Endothelial cell (in vitro differentiated cells): ENCODE measurements at regions not wholly inside any gene's neighbourhood (a gene's known extent, or its start where the extent isn't known, plus 50 kb on each side); places are given as distances from the start of the nearest gene placed in this dataset.

ENCODE experiments used
- DNase-seq: peaks from one replicate; pipeline ENCODE4 v3.0.0; 2021; ENCODE audit warnings: low spot score
- H3K27ac Mint-ChIP-seq: one replicate; pipeline ENCODE4 v1.8.0; 2021; ENCODE audit warnings: mixed read lengths, inconsistent platforms; ENCODE audit not compliant: unreplicated experiment
- H3K27me3 Mint-ChIP-seq: one replicate; pipeline ENCODE4 v1.8.0; 2021; ENCODE audit warnings: mild to moderate bottlenecking, moderate library complexity, mixed read lengths, inconsistent platforms; ENCODE audit not compliant: unreplicated experiment
- H3K36me3 Mint-ChIP-seq: one replicate; pipeline ENCODE4 v1.8.0; 2021; ENCODE audit warnings: mild to moderate bottlenecking, low read depth, mixed read lengths, inconsistent platforms; ENCODE audit not compliant: unreplicated experiment
- H3K4me1 Mint-ChIP-seq: one replicate; pipeline ENCODE4 v1.8.0; 2021; ENCODE audit warnings: mild to moderate bottlenecking, mixed read lengths, inconsistent platforms; ENCODE audit not compliant: unreplicated experiment
- H3K4me3 Mint-ChIP-seq: one replicate; pipeline ENCODE4 v1.8.0; 2021; ENCODE audit warnings: mild to moderate bottlenecking, mixed read lengths, inconsistent platforms; ENCODE audit not compliant: unreplicated experiment
- H3K9me3 Mint-ChIP-seq: one replicate; pipeline ENCODE4 v1.8.0; 2021; ENCODE audit warnings: mixed read lengths, inconsistent platforms; ENCODE audit not compliant: unreplicated experiment
- TF ChIP-seq, protein P1 (sequence below): fragments of 200-600 bp; sonication (generic); IDR thresholded peaks from one replicate; pipeline ENCODE4 v1.5.0; 2021; ENCODE audit warnings: antibody characterized with exemption; ENCODE audit not compliant: unreplicated experiment

DNA sequence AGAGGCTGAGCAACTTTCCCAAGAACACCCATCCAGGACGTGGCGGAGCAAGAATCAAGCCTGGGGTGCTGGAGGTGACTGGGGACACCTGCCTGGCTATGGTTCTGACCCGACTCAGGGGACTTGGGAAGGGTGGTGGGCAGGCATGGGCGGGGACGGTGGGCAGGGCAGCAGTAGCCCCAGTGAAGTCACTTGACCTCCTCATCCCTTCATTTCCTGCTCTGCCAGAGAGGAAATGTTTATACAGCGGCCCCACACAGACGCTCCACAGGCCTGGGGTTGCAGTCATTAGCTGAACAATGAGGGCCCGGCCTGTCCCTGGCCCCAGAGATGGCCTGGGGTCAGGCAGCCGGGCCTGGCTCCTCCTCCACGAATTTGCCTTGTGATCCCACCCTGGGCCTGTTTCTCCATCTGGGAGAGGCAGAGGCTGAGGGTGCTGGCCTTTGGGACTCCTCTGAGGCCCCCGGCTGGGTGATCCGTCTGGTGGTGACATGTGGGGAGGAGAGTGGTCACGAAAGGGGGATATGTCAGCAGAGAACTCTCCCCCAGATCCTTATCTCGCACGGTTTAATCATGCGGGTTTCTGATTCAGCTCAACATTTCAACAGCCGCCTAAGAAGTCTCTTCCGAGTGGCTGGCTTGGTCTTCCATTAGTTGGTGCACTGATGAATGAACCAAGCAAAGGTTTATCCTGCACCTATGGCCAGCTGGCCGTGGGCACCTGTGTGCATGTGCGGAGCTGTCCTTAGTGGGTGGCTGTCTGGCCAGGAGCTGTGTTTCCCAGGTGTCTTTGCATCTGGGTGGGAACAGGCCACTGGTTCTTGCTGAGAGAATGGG lies 175.9 kb downstream of the IRF8 start:
- H3K36me3 Mint-ChIP-seq, result no peaks in the 10 kb centered on the region
- H3K4me3 Mint-ChIP-seq, result no peak overlapping the region
- DNase-seq, result peak; percentile 27
- H3K4me1 Mint-ChIP-seq, result peaks cover 26% of the 10 kb centered on the region
- H3K27ac Mint-ChIP-seq, result no peak overlapping the region
- TF ChIP-seq, protein P1, sequence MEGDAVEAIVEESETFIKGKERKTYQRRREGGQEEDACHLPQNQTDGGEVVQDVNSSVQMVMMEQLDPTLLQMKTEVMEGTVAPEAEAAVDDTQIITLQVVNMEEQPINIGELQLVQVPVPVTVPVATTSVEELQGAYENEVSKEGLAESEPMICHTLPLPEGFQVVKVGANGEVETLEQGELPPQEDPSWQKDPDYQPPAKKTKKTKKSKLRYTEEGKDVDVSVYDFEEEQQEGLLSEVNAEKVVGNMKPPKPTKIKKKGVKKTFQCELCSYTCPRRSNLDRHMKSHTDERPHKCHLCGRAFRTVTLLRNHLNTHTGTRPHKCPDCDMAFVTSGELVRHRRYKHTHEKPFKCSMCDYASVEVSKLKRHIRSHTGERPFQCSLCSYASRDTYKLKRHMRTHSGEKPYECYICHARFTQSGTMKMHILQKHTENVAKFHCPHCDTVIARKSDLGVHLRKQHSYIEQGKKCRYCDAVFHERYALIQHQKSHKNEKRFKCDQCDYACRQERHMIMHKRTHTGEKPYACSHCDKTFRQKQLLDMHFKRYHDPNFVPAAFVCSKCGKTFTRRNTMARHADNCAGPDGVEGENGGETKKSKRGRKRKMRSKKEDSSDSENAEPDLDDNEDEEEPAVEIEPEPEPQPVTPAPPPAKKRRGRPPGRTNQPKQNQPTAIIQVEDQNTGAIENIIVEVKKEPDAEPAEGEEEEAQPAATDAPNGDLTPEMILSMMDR, result no peak
- no peaks in the 10 kb centered on the region for H3K9me3 Mint-ChIP-seq
- peaks cover 11% of the 10 kb centered on the region for H3K27me3 Mint-ChIP-seq

DNA sequence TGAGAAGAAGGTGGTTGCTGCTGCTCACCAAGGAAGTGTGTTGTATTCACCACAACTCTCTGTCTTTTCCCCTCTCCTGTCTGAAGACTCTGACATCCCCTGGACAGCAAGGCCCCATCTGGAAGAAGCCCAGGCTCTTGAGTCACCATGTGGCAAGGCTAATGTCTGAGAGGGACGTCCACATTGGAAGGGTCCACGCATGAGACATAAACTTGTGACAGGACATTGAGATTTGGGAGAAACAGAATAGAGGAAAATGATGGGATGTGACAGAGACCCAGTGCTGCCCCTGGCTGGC lies 176.5 kb downstream of the IRF8 start:
- Mint-ChIP-seq H3K4me3 (no peak overlapping the region), H3K4me1 (peaks cover 23% of the 10 kb centered on the region), H3K27ac (no peak overlapping the region), H3K36me3 (no peaks in the 10 kb centered on the region), H3K27me3 (peaks cover 11% of the 10 kb centered on the region), H3K9me3 (no peaks in the 10 kb centered on the region)
- TF ChIP-seq, protein P1, result no peak
- no peak for DNase-seq

DNA sequence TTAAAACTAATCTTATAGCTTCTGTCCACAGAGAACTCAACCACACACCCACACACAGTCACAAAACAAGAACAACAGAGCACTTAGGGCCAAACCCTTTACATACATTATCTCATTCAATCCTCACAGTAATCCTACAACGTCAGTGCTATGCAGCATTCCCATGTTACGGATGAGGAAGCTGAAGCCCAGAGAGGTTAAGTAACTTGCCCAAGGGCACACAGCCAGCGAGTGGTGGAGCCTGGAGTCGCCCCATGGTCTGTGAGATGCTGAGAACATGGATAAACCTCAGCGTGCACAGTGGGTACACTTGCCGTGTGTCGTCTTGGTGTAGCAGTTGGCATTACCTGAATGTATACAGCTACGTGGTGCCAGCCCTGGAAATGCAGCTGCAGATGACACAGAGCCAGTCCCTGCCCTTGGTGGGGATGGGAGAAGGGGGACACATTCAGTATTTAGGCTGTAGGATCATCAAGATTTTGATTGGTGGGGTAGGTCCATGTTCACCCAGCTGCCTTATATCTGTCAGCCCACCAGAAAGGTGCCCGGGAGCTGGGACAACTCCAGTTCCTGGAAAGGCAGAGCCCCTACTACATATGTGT lies 177.0 kb downstream of the IRF8 start:
- no peaks in the 10 kb centered on the region for H3K9me3 Mint-ChIP-seq
- H3K4me1 Mint-ChIP-seq, result peaks cover 23% of the 10 kb centered on the region
- DNase-seq, result no peak
- H3K27ac Mint-ChIP-seq, result no peak overlapping the region
- H3K36me3 Mint-ChIP-seq, result no peaks in the 10 kb centered on the region
- H3K4me3 Mint-ChIP-seq, result no peak overlapping the region
- H3K27me3 Mint-ChIP-seq, result peaks cover 12% of the 10 kb centered on the region
- TF ChIP-seq, protein P1, result no peak

DNA sequence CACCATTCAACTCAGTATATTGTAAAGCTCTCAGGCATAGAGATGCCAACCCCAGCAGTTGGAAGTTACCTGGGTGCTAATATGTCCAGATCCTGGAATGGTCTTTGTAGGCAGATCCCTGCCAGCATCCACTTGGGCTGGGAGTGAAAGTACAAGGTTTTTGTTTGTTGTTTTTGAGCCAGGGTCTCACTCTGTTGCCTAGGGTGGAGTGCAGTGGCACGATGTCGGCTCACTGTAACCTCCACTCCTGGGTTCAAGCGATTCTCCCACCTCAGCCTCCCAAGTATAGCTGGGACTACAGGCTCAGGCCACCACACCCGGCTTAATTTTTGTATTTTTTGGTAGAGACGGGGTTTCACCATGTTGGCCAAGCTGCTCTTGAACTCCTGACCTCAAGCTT lies 177.6 kb downstream of the IRF8 start:
- H3K4me1 Mint-ChIP-seq, result peaks cover 23% of the 10 kb centered on the region
- H3K4me3 Mint-ChIP-seq, result no peak overlapping the region
- no peak for DNase-seq
- peaks cover 12% of the 10 kb centered on the region for H3K27me3 Mint-ChIP-seq
- no peaks in the 10 kb centered on the region for H3K9me3 Mint-ChIP-seq
- H3K27ac Mint-ChIP-seq, result no peak overlapping the region
- no peaks in the 10 kb centered on the region for H3K36me3 Mint-ChIP-seq
- TF ChIP-seq, protein P1, result no peak

DNA sequence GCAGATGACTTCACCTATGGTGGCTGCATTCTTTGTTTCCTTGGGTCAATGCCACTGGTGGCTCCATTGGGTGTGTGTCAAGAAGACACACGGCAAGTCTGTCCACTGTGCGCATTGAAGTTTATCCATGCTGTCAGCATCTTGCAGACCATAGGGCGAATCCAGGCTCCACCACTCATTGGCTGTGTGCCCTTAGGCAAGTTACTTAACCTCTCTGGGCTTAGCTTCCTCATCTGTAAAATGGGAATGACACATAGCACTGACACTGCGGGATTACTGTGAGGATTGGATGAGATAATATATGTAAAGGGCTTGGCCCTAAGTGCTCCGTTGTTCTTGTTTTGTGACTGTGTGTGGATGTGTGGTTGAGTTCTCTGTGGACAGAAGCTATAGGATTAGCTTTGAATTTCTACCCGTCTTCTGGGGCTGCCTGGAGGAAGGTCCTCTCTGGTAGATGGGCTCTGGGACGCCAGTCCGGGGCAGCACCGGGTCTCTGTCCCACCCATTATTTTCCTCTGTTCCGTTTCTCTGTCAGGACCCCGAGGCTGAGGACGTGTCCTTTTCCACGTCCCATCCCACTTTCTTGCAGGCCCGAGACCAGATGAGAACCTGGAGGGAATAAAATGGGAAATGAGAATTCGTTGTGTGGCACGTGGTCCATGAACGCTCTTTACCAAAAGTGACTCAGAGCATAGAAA lies 178.4 kb downstream of the IRF8 start:
- no peak overlapping the region for H3K27ac Mint-ChIP-seq
- TF ChIP-seq, protein P1, result no peak
- H3K4me3 Mint-ChIP-seq, result no peak overlapping the region
- DNase-seq, result no peak
- no peaks in the 10 kb centered on the region for H3K36me3 Mint-ChIP-seq
- no peaks in the 10 kb centered on the region for H3K9me3 Mint-ChIP-seq
- peaks cover 21% of the 10 kb centered on the region for H3K4me1 Mint-ChIP-seq
- H3K27me3 Mint-ChIP-seq, result peaks cover 10% of the 10 kb centered on the region
